RPMI7951 (cell line): ENCODE measurements at regions not wholly inside any gene's neighbourhood (a gene's known extent, or its start where the extent isn't known, plus 50 kb on each side); places are given as distances from the start of the nearest gene placed in this dataset.
"Not testable (repeated sequence)": the region's sequence is repeated elsewhere in the genome, so short reads cannot be mapped to it uniquely, and the experiment has no call there.

Experiments used
- DNase-seq: peaks from one replicate; pipeline ENCODE4 v3.0.0-alpha.2; 2012; ENCODE audit warnings: low read depth

DNA sequence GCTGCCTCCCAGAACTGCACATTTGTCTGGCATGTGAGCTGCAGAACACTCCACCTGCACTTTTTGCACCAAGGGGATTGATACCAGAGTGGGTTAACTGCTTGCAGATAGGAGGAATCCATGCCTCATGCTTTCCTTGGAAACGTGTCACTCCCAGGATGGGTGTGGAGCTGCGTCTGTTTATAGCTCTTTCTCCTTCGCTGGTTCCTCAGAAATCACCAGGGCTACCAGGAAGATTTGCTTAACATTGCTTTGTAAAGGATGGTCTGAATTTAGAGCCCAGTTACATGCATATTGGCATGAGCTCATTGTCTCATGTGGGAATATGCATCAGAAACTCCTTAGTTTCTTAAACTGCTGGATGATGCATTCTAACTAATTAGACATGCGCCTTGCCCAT, 234.6 kb downstream of the GADD45G start:
- no peak for DNase-seq

DNA sequence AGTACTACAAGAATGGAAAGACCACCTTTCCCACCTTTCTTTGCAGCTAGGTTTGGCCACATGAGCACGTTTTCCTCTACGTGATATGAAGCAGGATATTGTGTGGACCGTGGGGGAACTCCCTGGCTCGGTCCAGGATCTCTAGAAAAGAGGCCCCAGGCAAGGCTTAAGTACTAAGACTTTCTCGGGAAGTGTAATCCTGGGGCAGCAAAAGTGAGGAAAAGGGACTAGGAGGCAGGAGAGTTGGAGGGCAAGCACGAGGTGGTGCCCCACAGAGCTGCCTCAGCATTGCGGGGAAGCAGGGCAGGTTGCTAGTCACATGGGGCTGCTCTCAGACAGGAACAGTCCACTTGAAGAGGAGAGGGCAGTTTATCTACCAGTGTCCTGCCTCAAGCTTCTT, 235.1 kb downstream of the GADD45G start:
- no peak for DNase-seq

DNA sequence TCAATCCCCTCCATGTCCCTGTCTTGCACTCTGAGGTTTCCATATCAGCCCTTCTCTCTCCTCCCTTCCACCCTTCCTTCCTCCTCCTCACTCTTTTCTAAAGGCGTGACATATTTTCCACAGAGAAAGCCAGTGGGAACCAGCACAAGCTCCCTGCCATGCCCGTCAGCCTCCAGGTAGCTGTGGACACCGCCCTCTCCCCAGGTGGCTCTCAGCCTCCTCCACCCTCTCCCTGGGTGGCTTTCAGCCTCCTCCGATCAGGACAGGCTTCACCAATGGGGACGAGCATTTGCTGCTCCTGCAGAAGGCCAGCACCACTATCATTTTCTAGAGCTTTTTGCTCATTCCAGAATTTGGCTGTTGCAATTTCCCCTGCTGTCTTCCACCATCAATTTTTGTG, 236.6 kb downstream of the GADD45G start:
- DNase-seq: no peak

DNA sequence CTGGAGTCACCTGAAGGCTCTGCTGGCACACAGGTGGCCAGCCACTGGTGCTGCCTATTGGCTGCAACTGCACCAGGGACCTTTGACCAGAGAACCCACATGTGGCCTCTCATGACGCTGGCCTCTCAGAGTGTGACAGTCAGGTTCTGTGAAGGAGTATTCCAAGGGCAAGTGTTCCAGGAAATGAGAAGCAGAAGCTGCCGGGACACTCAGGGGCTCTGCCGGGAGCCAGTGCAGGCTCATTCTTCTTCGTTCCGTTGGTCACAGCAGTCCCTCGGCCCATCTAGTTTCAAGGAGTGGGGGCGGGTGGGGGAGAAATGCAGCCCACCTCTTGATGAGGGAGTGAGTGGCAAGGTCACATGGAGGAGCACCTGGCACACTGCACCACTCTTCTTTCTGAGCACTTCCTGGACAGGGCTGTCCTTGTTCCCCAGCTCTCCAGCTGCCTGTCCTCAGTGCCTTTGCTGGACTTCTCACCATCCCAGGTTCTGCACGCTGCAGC, 237.5 kb downstream of the GADD45G start:
- no peak for DNase-seq

DNA sequence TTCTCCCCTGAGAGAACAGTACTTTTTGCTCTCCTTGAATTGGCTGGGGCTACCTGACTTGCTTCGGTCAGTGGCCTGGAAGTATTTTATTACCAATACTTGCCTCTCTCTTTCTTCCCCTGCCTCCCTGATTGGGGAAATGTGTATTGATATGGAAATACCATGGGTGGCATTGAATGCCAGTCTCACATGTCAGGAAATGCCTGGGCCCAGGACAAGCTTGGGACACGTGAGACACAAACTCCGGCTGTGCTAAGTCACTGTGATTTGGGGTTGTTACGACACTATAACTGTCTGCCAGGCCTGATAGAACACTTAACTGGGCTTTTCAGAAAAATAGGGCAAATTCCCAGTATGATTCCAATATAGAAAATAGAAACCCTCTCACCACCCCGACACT, 238.3 kb downstream of the GADD45G start:
- no peak for DNase-seq

DNA sequence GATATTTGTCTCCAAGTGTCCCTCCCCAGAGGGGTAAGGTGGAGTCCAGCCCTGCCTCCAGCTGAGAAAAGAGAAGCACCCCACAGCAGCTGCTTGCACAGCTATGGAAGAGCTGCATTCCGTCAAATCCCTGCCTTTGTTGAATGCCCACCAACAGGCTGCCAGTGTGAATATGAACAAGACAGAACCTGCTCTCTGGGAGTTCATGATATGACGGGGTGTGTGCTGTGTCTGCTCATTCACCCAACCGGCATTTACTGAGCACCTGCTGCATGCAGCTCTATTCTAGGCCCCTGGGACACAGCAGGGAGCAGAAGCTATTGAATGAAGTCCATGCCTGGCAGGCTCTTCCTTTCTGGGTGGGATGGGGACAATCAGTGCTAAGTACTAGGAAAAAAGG, 238.8 kb downstream of the GADD45G start:
- no peak for DNase-seq

DNA sequence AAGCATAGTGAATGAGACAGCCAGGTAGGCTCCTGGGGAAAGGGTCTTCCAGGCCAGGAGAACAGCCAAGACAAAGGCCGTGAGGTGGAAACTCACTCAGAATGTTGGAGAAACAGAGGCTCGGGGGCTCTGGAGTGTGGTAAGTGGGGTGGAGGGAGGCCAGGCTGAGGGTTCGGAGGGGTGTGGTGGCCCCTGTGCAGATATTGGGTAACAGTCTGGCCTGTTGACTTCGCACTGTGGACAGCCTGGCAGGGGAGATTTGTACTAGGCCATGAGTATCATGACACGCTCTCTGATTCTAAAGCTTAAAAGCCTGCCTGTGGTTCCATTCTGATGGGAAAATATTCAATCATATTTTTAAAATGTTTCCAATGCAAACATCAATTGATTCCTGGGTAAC, 239.3 kb downstream of the GADD45G start:
- DNase-seq: no peak

DNA sequence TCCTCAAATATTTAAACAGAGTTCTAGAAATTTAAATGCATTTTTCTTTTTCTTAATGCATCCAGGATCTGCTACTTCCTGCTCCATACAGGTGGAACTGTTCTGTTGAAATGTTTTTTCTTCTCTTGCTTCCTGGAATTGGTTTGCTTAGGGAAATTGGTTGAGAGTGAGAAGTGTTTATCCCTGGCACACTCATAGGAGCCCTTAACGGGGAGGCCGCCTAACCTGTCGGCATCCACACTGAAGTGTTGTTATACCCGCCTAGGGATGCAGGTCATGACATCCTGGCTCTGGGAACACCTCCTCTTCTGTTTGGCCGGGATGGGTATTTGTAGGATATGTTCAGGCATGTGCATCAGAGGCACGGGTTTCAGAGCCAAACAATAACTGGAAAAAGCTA, 239.7 kb downstream of the GADD45G start:
- DNase-seq: no peak

DNA sequence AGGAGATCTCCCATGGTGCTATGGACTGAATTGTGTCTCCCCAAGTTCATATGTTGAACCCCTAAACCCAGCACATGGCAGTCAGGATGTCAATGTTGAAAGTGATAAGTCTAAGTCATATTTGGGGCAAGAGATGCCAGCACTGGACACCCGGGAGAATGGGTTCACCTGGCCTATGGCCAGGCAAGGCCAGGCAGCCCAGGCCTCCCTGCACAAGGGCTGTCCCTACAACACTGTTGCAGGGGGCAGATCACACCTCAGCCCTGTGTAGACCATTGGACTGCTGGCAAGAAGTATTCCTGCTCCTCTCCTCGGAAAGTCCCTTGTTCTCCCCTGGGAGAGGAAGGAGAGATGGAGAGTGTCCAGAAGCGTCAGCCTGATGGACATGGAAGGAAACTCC, 240.5 kb downstream of the GADD45G start:
- DNase-seq: no peak

DNA sequence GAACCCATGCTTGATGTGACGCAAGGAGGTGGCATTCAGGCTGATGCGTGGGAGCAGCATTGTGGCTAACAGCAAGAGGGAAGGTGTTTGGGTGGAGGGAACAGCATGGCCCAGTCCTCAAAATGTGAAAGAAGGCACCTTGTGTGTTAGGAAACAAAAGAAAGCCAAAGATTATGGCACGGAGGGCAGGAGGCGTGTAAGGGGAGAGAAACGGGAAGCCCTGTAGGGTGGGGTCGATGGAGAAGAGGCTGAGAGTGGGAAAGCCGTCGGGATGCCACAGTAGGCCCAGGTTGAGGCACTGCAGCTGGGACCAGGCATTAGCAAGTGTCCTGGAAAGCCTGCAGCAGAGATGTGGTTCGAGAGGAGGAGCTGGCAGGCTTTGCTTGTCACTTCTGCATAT, 241.1 kb downstream of the GADD45G start:
- no peak for DNase-seq

DNA sequence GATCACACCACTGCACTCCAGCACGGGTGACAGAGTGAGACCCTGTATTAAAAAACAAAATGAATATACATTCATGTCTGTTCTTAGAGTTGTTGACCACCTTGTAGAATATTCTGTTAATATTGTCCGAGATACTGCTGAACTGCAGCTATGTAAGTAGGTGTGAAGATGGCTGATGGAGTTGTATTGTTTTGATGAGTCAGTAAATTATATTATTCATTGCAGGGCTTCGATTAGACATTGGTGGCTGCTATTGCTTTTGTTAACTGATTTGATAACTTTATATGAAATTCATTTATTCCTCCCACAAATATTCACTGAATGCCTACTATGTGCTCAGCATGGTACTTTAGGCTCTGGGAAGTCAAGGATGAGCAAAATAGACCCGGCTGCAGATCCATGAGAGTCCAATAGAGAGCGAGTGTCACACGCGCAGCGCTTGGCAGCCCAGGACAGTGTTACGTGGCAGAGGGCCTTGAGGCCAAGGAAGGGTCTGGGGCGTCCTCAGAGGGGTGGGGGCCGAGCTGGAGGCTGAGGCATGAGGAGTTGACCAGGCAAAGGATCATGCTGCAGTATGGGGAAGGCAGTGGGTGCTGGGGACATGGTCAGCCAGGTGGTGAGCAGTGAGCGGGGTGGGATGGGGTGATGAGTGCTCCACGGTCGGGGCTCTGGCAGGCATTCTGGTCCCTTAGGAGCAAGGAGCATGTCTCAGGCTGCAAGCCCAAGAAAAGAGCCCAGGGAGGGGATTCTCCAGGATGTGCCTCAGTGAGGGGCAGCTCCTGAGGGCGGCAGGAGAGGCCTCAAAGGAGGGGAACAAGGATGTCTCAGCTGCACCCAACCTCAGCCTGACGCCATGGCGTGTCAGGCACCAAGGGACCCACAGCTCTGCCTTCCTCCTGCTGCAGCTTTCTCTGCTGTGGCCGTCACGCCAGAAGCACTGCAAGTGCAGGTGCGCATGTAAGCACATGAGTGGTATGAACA, 243.5 kb downstream of the GADD45G start:
- no peak for DNase-seq

DNA sequence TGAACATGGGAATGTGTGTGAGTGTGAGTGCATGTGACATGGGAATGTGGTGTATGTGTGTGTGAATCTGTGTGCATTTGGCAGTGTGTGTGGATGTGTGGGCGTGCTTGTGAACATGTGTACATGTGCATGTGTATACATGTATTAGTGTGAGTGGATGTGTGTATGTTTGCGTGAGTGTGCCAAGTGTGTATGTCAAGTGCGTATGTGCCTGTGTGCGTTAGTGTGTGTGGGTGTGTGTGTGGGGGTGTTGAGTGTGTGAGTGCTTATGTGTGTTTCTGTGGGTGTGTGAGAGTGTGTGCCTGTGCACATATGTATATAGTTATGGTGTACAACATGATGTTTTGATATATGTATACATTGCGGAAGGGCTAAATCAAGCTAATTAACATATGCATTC, 244.3 kb downstream of the GADD45G start:
- no peak for DNase-seq

DNA sequence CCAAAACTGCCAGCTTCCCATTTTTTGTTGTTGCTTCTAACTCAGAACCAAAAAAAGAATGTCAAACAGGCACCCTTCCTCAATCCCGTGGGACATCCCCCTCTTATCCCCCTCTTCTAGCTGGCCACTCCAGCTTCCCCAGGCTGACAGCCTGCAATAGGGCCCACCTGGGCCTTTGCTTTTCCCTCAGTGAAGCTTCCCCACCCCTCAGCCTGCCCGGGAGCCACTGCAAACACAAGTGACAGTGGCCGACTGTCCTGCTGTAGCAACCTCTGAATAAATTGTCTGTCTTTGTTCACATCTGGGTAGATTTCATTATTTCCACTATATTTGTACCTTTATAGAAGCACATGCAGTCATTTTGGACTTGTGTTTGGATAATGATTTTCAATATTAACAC, 245.3 kb downstream of the GADD45G start:
- no peak for DNase-seq

DNA sequence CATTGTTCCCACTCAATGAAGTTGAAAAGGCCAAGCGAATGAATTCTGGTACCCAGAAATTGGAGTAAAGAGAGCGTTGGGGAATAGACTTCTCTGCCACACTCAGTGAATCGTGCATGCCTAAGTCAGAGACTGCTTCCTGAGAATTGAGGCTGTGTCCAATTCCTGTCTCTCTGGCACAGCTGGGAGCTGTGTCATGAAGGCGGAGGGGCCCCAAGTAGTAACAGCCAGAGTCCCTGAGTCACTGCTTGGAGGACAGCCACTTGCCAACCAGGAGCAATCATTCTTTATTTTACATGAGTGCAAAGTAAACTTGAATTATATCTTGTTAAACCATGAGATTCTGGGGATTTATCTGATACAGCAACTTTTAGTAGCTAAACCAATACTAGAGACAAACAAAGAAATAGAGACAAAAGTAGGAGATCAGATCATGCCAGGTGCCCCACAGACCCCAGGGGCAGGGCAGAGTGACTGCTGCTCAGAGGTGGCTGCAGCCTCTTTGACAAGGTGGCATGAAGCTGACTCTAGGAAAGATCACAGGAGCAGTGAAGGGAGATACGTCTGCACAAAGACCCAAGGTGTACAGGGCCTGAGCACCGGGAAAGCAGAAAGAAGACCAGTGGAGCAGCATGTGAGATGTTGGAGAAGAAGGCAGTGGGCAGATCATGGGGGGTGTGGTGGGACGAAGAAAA, 246.0 kb downstream of the GADD45G start:
- no peak for DNase-seq

DNA sequence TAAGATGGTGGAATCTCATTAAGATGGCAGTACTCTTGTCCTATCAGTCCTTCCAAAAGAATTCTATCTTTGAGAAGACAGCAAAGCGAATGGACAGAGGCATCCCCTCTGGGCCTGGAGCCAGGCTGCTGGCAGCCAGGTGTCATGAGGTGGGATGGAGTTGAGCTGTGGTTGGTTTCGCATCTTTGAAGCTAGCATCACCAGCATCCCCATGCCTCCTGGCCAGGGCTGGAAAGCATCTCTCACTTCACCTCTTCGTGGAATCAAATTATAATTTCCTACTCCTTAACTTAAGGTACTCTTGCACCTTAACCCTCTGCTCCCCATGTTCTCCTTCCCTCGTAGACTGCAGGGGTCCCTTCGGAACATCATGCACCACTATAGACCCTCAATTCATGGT, 248.3 kb downstream of the GADD45G start:
- no peak for DNase-seq

DNA sequence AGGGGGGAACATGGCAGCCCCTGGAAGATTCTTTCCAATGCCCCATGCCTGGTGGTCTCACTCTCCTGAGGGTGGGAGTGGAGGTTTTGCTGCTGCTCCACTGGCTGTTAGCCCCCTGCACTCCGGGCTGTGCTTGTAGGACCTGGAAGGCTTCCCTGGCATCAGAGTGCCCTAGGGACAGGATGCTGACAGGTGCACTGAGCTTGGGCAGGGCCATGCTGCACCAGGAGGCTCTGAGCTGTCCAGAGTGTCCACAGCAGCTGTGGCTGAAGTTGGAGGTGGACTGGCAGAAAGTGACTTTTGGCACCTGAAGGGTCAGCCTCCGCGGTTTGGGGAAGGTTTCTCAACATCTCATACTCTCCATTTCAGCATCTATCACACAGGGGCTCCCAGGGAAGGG, 249.1 kb downstream of the GADD45G start:
- DNase-seq: no peak

DNA sequence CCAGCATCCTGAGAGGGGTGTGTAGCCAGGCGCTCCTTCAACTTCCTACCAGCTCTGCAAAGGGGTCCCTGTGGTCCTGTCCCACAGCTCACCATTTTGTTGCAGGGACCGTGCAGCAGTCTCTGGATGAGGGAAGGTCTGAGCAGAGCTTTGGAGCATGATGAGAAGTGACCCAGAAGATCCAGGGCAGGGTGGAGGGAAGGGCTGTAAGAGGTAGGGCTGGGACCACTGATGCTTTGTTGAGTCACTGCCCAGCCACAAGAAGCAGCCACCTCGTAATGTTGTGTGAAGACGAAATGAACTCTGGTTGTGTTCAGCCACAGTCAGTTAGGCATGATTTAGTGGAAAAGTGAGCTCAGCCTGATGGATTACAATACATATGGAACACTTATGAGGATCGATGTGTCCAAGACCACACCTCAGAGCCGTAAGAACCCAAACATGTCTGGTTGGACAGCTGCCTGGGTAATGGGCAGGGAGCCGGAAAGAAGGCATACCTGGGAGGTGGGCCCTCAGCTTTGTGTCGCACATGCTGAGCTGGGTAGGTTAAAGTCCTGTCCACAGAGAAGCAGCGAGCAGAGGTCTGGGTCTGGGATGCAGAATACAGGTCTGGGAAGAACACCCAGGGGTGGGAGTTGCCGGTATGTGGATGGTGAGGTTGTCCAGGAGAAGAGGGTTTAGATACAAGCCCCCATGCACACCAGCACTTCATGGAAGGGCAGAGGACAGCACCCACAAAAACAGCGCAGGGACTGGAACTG, 250.1 kb downstream of the GADD45G start:
- DNase-seq: no peak

DNA sequence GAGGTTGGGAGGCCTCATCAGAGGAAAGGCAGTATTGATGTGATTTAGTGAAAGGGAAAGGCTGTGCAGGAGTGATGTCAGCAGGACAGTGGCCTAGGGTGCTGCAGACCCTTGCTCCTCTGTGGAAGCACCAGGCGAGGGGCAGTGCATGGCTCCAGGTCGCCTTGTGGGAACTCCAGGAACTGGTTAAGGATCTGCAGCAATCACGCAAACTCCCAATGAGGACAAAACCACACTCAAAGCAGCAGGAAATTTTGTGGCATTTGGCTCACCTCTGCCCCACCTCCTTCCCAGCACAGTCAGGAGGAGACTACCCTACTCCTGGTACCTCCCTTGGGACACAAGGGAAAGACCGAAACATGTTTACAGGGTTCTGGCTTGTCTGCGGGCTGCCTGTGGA, 251.5 kb downstream of the GADD45G start:
- DNase-seq: not testable (repeated sequence)

DNA sequence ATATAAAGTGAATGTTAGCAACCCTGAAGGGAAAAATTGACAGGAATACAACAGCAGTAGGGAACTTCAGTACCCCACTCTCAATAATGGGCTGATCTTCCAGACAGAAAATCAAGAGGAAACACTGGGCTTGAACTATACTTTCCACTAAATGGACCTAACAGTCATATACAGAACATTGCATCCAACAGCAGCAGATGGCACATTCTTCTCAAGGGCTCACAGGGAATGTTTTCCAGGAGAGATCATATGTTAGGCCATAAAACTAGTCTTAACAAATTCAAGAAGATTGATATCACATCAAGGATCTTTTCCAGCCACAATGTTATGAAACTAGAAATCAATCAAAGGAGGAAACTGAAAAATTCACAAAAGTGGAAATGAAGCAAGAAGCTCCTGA, 252.1 kb downstream of the GADD45G start:
- DNase-seq: not testable (repeated sequence)

DNA sequence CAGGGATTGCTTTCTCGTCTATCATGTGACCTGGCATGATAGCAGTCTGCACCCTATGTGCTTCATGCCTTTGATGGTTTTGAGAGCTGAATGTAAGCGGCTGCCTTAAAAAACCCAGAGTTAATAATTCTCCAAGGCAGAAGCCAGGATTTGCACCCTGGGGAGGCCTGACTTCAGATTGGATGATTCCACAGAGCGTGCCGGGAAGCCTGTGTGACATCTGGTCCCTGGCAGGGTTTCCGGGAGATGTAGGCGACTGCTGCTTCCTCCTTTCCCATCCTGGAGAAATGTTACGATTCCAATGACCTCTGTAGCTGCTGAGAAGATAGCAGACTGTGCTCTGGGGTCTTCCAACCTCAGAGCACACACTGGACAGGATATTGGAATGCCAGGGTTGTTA, 255.0 kb downstream of the GADD45G start:
- not testable (repeated sequence) for DNase-seq

DNA sequence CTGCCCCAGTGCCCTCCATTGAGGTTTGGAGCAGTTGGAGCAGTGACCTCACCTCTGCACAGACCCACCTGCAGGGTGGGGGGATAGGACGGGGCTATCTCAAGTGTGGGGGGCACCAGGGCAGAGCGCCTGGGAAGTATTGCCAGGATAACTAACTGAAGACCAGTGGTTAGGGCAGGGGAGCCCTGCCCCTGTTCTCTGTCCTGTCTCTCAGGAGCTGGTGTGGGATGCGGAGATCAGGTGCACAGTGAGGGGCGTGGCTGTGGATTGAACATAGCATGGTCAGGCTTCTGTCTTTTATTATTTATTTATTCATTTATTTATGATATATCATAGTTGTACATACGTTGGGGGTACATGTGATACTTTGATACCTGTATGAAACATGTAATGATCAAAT, 256.6 kb downstream of the GADD45G start:
- not testable (repeated sequence) for DNase-seq

DNA sequence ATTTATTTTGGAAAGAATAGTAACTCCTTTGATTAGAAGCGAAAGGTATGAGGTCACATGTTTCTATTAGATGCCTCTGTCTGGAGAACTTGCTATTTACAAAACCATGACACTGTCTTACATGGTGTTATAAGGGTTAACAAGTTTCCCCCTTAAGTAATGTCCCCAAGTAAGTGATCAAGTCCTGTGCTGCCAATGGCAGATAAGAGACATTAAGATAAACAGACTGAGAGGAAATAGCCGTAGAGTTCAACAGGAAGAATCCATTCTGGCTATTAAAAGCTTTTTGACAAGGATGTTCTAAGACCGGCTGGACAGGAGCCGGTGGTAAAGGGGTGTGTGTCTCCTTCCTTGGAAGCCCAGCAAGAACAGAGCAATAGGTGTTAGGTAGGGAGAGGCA, 257.5 kb downstream of the GADD45G start:
- no peak for DNase-seq
